HepG2 (cell line): ENCODE measurements at regions not wholly inside any gene's neighbourhood (a gene's known extent, or its start where the extent isn't known, plus 50 kb on each side); places are given as distances from the start of the nearest gene placed in this dataset.

ENCODE experiments used
- ATF3 ChIP-seq: sonication (generic); formaldehyde crosslinking; IDR thresholded peaks from 2 replicates; pipeline ENCODE4 v1.4.0; 2020; ENCODE audit warnings: missing genetic modification reagents
- BCLAF1 ChIP-seq: fragments of 450-650 bp; IDR thresholded peaks from 2 replicates; pipeline ENCODE4 v1.6.1; 2017; ENCODE audit warnings: mild to moderate bottlenecking
- FOXO1 ChIP-seq: sonication (generic); formaldehyde crosslinking; IDR thresholded peaks from 2 replicates; pipeline ENCODE4 v1.4.0; 2020; ENCODE audit warnings: missing genetic modification reagents
- HIC2 ChIP-seq: sonication (generic); formaldehyde crosslinking; IDR thresholded peaks from 2 replicates; pipeline ENCODE4 v1.9.0; 2022; ENCODE audit warnings: low read depth, missing genetic modification reagents
- MIXL1 ChIP-seq: IDR thresholded peaks from 2 replicates; pipeline ENCODE4 v1.6.1; 2016
- POLR2A ChIP-seq, 2 experiments: IDR thresholded peaks; 2 replicates each; pipeline ENCODE4 v1.6.1; 2011; ENCODE audit warnings: low read depth in 2 of 2, low read length in 2 of 2, mild to moderate bottlenecking in 1 of 2, moderate library complexity in 1 of 2; ENCODE audit not compliant: insufficient read depth in 1 of 2
- ZSCAN20 ChIP-seq: sonication (generic); formaldehyde crosslinking; IDR thresholded peaks from 2 replicates; pipeline ENCODE4 v1.4.0; 2020; ENCODE audit warnings: missing genetic modification reagents, mild to moderate bottlenecking, borderline replicate concordance
- TF ChIP-seq, protein P1 (sequence below): sonication (generic); formaldehyde crosslinking; IDR thresholded peaks from 2 replicates; pipeline ENCODE4 v1.4.0; 2020; ENCODE audit warnings: low read depth, mild to moderate bottlenecking, missing genetic modification reagents

GRCh38 chr15:66891776-66892175 is 173.6 kb upstream of the SMAD3 start (continued):
- no peak for TF ChIP-seq FOXO1 (CRISPR knock-in tag)
- TF ChIP-seq ZSCAN20 (CRISPR knock-in tag): no peak
- no peak for TF ChIP-seq HIC2 (CRISPR knock-in tag)
- TF ChIP-seq BCLAF1: no peak
- no peak for TF ChIP-seq ATF3
- no peak for TF ChIP-seq MIXL1
- TF ChIP-seq, protein P1, sequence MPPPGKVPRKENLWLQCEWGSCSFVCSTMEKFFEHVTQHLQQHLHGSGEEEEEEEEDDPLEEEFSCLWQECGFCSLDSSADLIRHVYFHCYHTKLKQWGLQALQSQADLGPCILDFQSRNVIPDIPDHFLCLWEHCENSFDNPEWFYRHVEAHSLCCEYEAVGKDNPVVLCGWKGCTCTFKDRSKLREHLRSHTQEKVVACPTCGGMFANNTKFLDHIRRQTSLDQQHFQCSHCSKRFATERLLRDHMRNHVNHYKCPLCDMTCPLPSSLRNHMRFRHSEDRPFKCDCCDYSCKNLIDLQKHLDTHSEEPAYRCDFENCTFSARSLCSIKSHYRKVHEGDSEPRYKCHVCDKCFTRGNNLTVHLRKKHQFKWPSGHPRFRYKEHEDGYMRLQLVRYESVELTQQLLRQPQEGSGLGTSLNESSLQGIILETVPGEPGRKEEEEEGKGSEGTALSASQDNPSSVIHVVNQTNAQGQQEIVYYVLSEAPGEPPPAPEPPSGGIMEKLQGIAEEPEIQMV (CRISPR knock-in tag): no peak
- no peak for TF ChIP-seq POLR2A (IDR thresholded peaks at IDR 0.05; ENCODE audit: insufficient read depth in 1 of 2, low read depth in 2 of 2, low read length in 2 of 2)
